ENCODE measurements at regions not wholly inside any gene's neighbourhood (a gene's known extent, or its start where the extent isn't known, plus 50 kb on each side); places are given as distances from the start of the nearest gene placed in this dataset.

DNA sequence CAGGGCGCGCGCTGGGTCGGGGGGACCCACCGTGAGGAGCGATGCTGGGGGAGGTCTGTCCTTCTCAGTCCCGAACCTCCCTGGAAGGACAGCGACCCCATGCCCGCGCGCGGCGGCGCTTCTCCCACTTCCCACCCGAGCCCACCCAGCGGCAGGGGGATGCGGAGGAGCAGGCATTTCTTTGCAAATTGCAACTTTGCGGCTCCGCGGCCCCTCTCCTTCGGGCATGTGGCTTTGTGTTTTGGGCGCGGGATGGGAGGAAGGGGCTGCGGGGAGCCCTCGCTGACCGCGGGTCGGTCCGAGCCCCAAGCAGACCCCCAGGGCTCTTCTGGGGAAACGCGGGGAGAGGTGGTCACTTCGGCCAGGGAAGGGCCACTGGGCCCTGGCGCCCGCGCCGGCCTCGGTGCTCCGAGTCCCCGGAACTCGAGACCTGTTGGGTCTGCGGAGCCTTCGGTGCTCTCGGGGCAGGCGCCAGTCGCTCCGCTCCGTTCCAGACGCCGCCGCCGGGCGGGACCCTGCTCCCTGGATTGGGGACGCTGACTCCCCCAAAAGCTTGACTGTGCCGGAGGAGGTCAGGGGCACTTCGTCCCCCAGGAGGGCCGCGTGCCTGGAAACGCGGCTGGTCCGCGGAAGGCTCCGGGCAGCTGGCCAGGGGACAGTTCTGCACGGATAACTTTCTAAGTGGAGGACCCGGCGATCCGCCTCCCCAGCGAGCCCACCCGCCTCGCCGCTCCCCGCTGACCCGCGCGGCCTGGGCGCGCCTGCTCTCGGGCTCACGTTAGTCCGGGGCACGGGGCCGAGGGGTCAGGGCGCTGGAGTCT lies 164.2 kb upstream of the DPP6 start:
- DNase-seq: peak; percentile 15
- peak overlapping the region; percentile 52 for H3K4me2 ChIP-seq (ENCODE audit: low read length)
- H2BK120ac ChIP-seq (ENCODE audit: low read depth, low read length): no peak overlapping the region
- no peak overlapping the region for H4K8ac ChIP-seq (ENCODE audit: low read depth, low read length)
- H3K4me1 ChIP-seq (ENCODE audit: control insufficient read depth, low read depth, low read length): no peaks in the 10 kb centered on the region
- WGBS (ENCODE audit: extremely low coverage, insufficient coverage, low lambda C conversion rate): no CpG with 5 or more reads among the region's 82 CpGs
- H3K4ac ChIP-seq (ENCODE audit: low read depth, low read length): no peak overlapping the region
- no peak overlapping the region for H4K5ac ChIP-seq (ENCODE audit: low read length)
- H3K18ac ChIP-seq (ENCODE audit: low read length): no peak overlapping the region
- H3K36me3 ChIP-seq (ENCODE audit: control insufficient read depth, insufficient read depth, low read length): no peaks in the 10 kb centered on the region
- H3K9ac ChIP-seq (ENCODE audit: low read length): no peak overlapping the region
- H3K56ac ChIP-seq (ENCODE audit: low read length): no peak overlapping the region
- H3K4me3 ChIP-seq (ENCODE audit: low read length): no peak overlapping the region
- peaks cover 49% of the 10 kb centered on the region for H3K27me3 ChIP-seq (ENCODE audit: insufficient read depth, low read length, poor library complexity)
- H3K79me1 ChIP-seq (ENCODE audit: low read length): no peaks in the 10 kb centered on the region
- no peak overlapping the region for H2AK5ac ChIP-seq (ENCODE audit: low read length)
- no peak overlapping the region for H3K23ac ChIP-seq (ENCODE audit: low read length)
- H2BK5ac ChIP-seq (ENCODE audit: low read length): no peak overlapping the region
- no peak overlapping the region for H3K27ac ChIP-seq (ENCODE audit: low read depth, low read length)
- no peak overlapping the region for H2BK15ac ChIP-seq (replicated peaks; ENCODE audit: low read depth)
- no peaks in the 10 kb centered on the region for H3K79me2 ChIP-seq (ENCODE audit: control insufficient read depth, insufficient read depth, low read length)

DNA sequence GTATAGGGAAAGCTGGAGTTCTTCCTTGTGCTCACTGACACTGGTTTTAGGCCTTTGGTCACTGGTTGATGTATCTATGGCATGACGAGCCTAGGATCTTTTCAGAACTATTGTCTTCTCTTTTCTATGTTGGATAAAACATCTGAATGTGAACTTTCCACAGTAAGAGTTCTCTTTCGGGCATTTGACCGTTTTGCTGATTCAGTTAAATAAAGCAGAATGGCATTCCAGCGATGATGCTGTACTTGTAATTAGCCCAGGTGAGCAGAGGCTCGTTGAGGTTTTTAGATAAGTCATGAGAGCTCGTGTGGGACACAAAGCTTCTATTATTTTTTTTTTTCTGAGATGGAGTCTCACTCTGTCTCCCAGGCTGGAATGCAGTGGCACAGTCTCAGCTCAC lies 160.2 kb upstream of the DPP6 start:
- H2BK15ac ChIP-seq (replicated peaks; ENCODE audit: low read depth): no peak overlapping the region
- H3K79me2 ChIP-seq (ENCODE audit: control insufficient read depth, insufficient read depth, low read length): no peaks in the 10 kb centered on the region
- no peaks in the 10 kb centered on the region for H3K79me1 ChIP-seq (ENCODE audit: low read length)
- no peak overlapping the region for H2BK120ac ChIP-seq (ENCODE audit: low read depth, low read length)
- H2AK5ac ChIP-seq (ENCODE audit: low read length): no peak overlapping the region
- no peak overlapping the region for H3K4me3 ChIP-seq (ENCODE audit: low read length)
- H2BK5ac ChIP-seq (ENCODE audit: low read length): no peak overlapping the region
- no peak for DNase-seq
- H3K27ac ChIP-seq (ENCODE audit: low read depth, low read length): no peak overlapping the region
- WGBS (ENCODE audit: extremely low coverage, insufficient coverage, low lambda C conversion rate): no CpG with 5 or more reads among the region's 6 CpGs
- H3K27me3 ChIP-seq (ENCODE audit: insufficient read depth, low read length, poor library complexity): peaks cover 32% of the 10 kb centered on the region
- no peak overlapping the region for H3K18ac ChIP-seq (ENCODE audit: low read length)
- H3K4me2 ChIP-seq (ENCODE audit: low read length): no peak overlapping the region
- no peak overlapping the region for H3K9ac ChIP-seq (ENCODE audit: low read length)
- H3K4me1 ChIP-seq (ENCODE audit: control insufficient read depth, low read depth, low read length): no peaks in the 10 kb centered on the region
- H3K56ac ChIP-seq (ENCODE audit: low read length): no peak overlapping the region
- no peak overlapping the region for H3K4ac ChIP-seq (ENCODE audit: low read depth, low read length)
- H4K8ac ChIP-seq (ENCODE audit: low read depth, low read length): no peak overlapping the region
- no peak overlapping the region for H4K5ac ChIP-seq (ENCODE audit: low read length)
- H3K36me3 ChIP-seq (ENCODE audit: control insufficient read depth, insufficient read depth, low read length): no peaks in the 10 kb centered on the region
- no peak overlapping the region for H3K23ac ChIP-seq (ENCODE audit: low read length)

DNA sequence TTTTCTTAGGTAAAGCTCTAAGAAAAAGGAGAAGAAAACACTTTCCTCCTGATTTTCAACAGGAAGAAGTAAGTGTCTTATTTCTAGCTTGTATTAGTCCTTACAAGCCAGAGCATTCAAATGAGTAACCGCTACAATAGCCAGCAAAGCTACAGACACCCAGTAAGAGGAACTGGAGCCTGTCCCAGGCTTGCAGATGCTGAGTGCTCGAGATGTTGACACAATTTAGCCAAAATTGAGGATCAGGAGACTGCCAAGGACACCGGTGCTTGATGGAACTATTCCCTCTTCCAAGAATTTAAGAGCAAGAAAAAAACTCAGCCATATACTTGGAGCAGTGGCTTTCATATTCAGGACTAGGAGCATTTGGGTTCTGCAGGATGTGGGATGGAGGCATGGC lies 149.3 kb upstream of the DPP6 start:
- Histone ChIP-seq H3K27ac (ENCODE audit: low read depth, low read length) (no peak overlapping the region), H4K5ac (ENCODE audit: low read length) (no peak overlapping the region), H2BK15ac (replicated peaks; ENCODE audit: low read depth) (no peak overlapping the region), H3K36me3 (ENCODE audit: control insufficient read depth, insufficient read depth, low read length) (no peaks in the 10 kb centered on the region), H2BK5ac (ENCODE audit: low read length) (no peak overlapping the region), H3K56ac (ENCODE audit: low read length) (no peak overlapping the region), H2BK120ac (ENCODE audit: low read depth, low read length) (no peak overlapping the region), H3K79me2 (ENCODE audit: control insufficient read depth, insufficient read depth, low read length) (no peaks in the 10 kb centered on the region), H3K4me2 (ENCODE audit: low read length) (no peak overlapping the region), H3K27me3 (ENCODE audit: insufficient read depth, low read length, poor library complexity) (no peaks in the 10 kb centered on the region), H3K79me1 (ENCODE audit: low read length) (no peaks in the 10 kb centered on the region), H2AK5ac (ENCODE audit: low read length) (no peak overlapping the region), H3K4ac (ENCODE audit: low read depth, low read length) (no peak overlapping the region), H4K8ac (ENCODE audit: low read depth, low read length) (no peak overlapping the region), H3K4me3 (ENCODE audit: low read length) (no peak overlapping the region), H3K18ac (ENCODE audit: low read length) (no peak overlapping the region), H3K4me1 (ENCODE audit: control insufficient read depth, low read depth, low read length) (no peaks in the 10 kb centered on the region), H3K23ac (ENCODE audit: low read length) (no peak overlapping the region), H3K9ac (ENCODE audit: low read length) (no peak overlapping the region)
- no CpG with 5 or more reads among the region's 3 CpGs for WGBS (ENCODE audit: extremely low coverage, insufficient coverage, low lambda C conversion rate)
- no peak for DNase-seq

- no peak overlapping the region for H3K18ac ChIP-seq (ENCODE audit: low read length)
- no peak overlapping the region for H2BK5ac ChIP-seq (ENCODE audit: low read length)
- H3K4me2 ChIP-seq (ENCODE audit: low read length): no peak overlapping the region
- no peak overlapping the region for H2AK5ac ChIP-seq (ENCODE audit: low read length)
- no peak overlapping the region for H3K23ac ChIP-seq (ENCODE audit: low read length)
- no peak overlapping the region for H3K4ac ChIP-seq (ENCODE audit: low read depth, low read length)
- no peaks in the 10 kb centered on the region for H3K79me2 ChIP-seq (ENCODE audit: control insufficient read depth, insufficient read depth, low read length)
- H3K56ac ChIP-seq (ENCODE audit: low read length): no peak overlapping the region
- no CpG with 5 or more reads among the region's 4 CpGs for WGBS (ENCODE audit: extremely low coverage, insufficient coverage, low lambda C conversion rate)
- no peak overlapping the region for H3K4me3 ChIP-seq (ENCODE audit: low read length)
- H3K36me3 ChIP-seq (ENCODE audit: control insufficient read depth, insufficient read depth, low read length): no peaks in the 10 kb centered on the region
- no peak overlapping the region for H3K9ac ChIP-seq (ENCODE audit: low read length)
- H4K5ac ChIP-seq (ENCODE audit: low read length): no peak overlapping the region
- H2BK120ac ChIP-seq (ENCODE audit: low read depth, low read length): no peak overlapping the region
- no peak overlapping the region for H4K8ac ChIP-seq (ENCODE audit: low read depth, low read length)
- H2BK15ac ChIP-seq (replicated peaks; ENCODE audit: low read depth): no peak overlapping the region
- no peaks in the 10 kb centered on the region for H3K79me1 ChIP-seq (ENCODE audit: low read length)
- H3K27ac ChIP-seq (ENCODE audit: low read depth, low read length): no peak overlapping the region
- DNase-seq: no peak
- H3K4me1 ChIP-seq (ENCODE audit: control insufficient read depth, low read depth, low read length): no peaks in the 10 kb centered on the region
- no peaks in the 10 kb centered on the region for H3K27me3 ChIP-seq (ENCODE audit: insufficient read depth, low read length, poor library complexity)
These were observed 140.0 kb upstream of the DPP6 start for GRCh38 chr7:153912211-153912610.

DNA sequence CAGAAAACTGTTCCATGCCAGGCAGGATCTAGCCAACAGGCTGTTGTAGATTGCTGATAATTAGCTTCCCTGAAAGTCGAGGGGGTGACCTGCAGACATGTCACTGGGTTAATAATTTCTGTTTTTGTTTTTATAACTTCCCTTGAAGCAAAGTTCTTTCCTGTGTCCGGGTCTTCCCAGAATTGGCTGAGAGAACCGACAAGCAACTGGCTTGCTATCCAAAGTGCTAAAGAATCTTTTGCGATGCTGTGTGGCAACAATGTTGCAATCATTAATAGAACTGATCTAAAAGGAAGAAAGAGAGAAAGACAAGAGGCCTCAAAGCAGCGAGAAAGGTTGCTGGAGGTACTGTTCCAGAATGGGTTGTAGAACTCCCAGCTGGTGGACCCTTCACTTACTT lies 132.1 kb upstream of the DPP6 start:
- WGBS (ENCODE audit: extremely low coverage, insufficient coverage, low lambda C conversion rate): no CpG with 5 or more reads among the region's 5 CpGs
- Histone ChIP-seq H3K27me3 (ENCODE audit: insufficient read depth, low read length, poor library complexity) (no peaks in the 10 kb centered on the region), H3K4me2 (ENCODE audit: low read length) (no peak overlapping the region), H3K4me3 (ENCODE audit: low read length) (no peak overlapping the region), H3K79me1 (ENCODE audit: low read length) (no peaks in the 10 kb centered on the region), H2BK15ac (replicated peaks; ENCODE audit: low read depth) (no peak overlapping the region), H3K23ac (ENCODE audit: low read length) (no peak overlapping the region), H3K9ac (ENCODE audit: low read length) (no peak overlapping the region), H2AK5ac (ENCODE audit: low read length) (no peak overlapping the region), H2BK5ac (ENCODE audit: low read length) (no peak overlapping the region), H3K56ac (ENCODE audit: low read length) (no peak overlapping the region), H3K18ac (ENCODE audit: low read length) (no peak overlapping the region), H2BK120ac (ENCODE audit: low read depth, low read length) (no peak overlapping the region), H3K4ac (ENCODE audit: low read depth, low read length) (no peak overlapping the region), H3K36me3 (ENCODE audit: control insufficient read depth, insufficient read depth, low read length) (no peaks in the 10 kb centered on the region), H4K5ac (ENCODE audit: low read length) (no peak overlapping the region), H3K4me1 (ENCODE audit: control insufficient read depth, low read depth, low read length) (no peaks in the 10 kb centered on the region), H3K27ac (ENCODE audit: low read depth, low read length) (no peak overlapping the region), H3K79me2 (ENCODE audit: control insufficient read depth, insufficient read depth, low read length) (no peaks in the 10 kb centered on the region), H4K8ac (ENCODE audit: low read depth, low read length) (no peak overlapping the region)
- DNase-seq: no peak

GRCh38 chr7:153920897-153921296 lies 131.3 kb upstream of the DPP6 start:
- WGBS (ENCODE audit: extremely low coverage, insufficient coverage, low lambda C conversion rate): no CpG with 5 or more reads among the region's 5 CpGs

More at GRCh38 chr7:153920897-153921296, 131.3 kb upstream of the DPP6 start:
- Histone ChIP-seq H2BK5ac (ENCODE audit: low read length) (no peak overlapping the region), H4K8ac (ENCODE audit: low read depth, low read length) (no peak overlapping the region), H4K5ac (ENCODE audit: low read length) (no peak overlapping the region), H3K27ac (ENCODE audit: low read depth, low read length) (no peak overlapping the region), H3K79me2 (ENCODE audit: control insufficient read depth, insufficient read depth, low read length) (no peaks in the 10 kb centered on the region), H3K4me2 (ENCODE audit: low read length) (no peak overlapping the region), H3K4ac (ENCODE audit: low read depth, low read length) (no peak overlapping the region), H3K4me1 (ENCODE audit: control insufficient read depth, low read depth, low read length) (no peaks in the 10 kb centered on the region), H3K18ac (ENCODE audit: low read length) (no peak overlapping the region), H3K36me3 (ENCODE audit: control insufficient read depth, insufficient read depth, low read length) (no peaks in the 10 kb centered on the region), H2BK15ac (replicated peaks; ENCODE audit: low read depth) (no peak overlapping the region), H2BK120ac (ENCODE audit: low read depth, low read length) (no peak overlapping the region), H3K56ac (ENCODE audit: low read length) (no peak overlapping the region), H3K79me1 (ENCODE audit: low read length) (no peaks in the 10 kb centered on the region), H3K27me3 (ENCODE audit: insufficient read depth, low read length, poor library complexity) (no peaks in the 10 kb centered on the region), H2AK5ac (ENCODE audit: low read length) (no peak overlapping the region), H3K4me3 (ENCODE audit: low read length) (no peak overlapping the region), H3K9ac (ENCODE audit: low read length) (no peak overlapping the region), H3K23ac (ENCODE audit: low read length) (no peak overlapping the region)
- DNase-seq: no peak

Measured in mesendoderm (in vitro differentiated cells).